HG03064 (cell line): ENCODE measurements at regions not wholly inside any gene's neighbourhood (a gene's known extent, or its start where the extent isn't known, plus 50 kb on each side); places are given as distances from the start of the nearest gene placed in this dataset.
"Not testable (repeated sequence)": the region's sequence is repeated elsewhere in the genome, so short reads cannot be mapped to it uniquely, and the experiment has no call there.

Source experiments
- ATAC-seq: cut with Tn5 transposase; IDR thresholded peaks from one replicate; pipeline ENCODE4 v1.9.1; 2021; ENCODE audit warnings: low read depth; ENCODE audit not compliant: unreplicated experiment

- ATAC-seq, result no peak
These were observed 395.1 kb upstream of the SASH1 start for GRCh38 chr6:147947521-147947920.

DNA sequence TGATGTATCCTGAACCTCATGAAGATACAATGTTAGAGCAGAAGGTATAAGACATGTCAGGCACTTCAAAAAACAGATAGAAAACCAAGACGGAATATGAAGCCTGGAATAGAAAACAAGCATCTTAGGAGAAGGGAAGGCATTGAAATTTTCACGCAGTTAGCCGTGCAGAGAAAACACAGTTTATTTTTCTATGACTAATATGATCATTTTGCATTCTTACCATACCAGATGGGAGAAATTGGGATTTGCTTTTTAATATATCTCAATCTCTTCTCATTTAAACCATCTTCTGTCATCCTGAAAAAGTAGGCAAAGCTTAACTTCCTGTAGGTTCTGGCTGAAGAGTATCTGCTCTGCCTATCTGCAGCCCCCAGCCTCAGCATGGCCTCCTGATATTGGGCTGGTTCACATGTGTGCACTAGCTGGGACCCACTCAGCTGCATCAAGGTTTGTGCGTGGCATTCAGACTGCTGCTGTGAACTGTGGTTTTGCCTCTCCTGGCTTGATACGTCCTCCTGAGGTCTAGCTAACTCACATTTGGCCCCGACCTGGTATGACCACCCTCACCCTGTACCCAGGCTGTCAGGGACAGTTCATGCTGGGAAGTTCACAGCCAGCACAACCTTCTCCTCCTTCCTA is 392.5 kb upstream of the SASH1 start:
- ATAC-seq, result no peak

GRCh38 chr6:147950623-147950987 is 392.0 kb upstream of the SASH1 start:
- no peak for ATAC-seq

DNA sequence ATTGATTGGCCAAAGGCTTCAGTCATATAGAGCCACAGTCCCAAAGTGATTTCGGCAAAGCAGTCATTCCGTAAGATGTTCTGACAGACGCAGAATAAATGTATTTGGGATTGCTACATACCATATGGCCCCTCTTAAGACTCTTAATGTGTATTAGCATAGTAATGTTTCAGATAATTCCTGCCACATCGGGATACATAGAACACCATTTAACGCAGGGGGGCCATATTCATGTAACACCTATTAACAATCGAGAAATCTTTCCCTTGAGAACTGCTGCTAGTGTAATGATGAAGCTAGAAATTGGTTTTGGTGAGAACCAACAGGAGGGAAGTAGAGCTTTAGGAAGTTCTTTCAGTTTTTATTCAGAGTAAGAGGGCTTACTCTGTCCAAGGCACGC is 390.9 kb upstream of the SASH1 start:
- no peak for ATAC-seq

GRCh38 chr6:147954938-147955337 is 387.7 kb upstream of the SASH1 start:
- no peak for ATAC-seq

DNA sequence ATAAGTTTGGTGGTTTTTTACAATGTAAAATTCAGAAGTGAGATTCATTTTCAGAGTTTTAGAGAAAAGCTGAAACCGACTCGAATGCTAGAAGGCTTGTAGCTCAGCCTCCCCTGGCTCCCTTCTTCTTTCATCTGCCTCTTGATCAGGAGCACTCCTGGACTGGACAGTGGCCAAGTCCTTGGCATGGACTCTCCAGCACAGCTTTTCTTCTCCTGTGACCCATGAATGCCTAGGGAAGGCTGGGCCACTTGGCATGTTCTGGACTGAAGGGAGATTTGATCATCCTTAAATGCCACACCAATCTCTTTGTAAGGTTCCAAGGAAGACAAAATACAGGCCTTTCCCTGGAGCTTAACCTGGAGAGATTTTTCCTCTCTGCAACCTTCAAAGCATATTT is 384.0 kb upstream of the SASH1 start:
- no peak for ATAC-seq

DNA sequence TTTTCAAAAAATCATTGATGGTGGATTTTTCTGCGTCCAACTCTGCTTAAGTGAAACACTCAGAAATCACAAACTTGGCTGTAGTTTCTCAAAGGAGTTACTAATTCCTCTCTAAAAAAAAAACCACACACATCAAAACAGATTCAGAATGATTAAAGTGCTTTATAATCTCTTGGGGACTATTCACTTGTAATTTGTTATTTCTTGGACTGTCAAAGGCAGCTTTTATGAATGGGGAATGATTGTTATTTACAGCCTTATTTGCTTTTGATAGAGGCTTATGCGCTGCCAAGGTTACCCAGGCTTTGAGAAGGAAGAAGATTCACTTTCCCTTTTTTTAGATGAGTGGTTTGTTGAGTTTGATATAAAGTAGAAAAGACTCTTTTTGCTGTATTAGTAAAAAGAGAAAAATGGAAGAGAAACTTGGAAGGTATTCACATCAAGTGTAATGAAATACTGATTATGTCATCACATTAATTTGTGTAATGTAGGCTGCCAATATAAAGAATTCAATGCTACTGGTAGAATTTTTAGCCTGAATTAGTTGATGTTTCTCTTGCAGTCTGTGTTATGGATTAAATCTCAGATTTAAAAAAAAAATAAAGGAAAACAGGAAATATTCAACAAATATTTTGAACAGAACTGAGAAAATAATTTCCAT is 381.0 kb upstream of the SASH1 start:
- ATAC-seq, result no peak

- not testable (repeated sequence) for ATAC-seq
These were observed 377.2 kb upstream of the SASH1 start for GRCh38 chr6:147965448-147965847.

GRCh38 chr6:147970970-147971369 is 371.7 kb upstream of the SASH1 start:
- ATAC-seq, result no peak

DNA sequence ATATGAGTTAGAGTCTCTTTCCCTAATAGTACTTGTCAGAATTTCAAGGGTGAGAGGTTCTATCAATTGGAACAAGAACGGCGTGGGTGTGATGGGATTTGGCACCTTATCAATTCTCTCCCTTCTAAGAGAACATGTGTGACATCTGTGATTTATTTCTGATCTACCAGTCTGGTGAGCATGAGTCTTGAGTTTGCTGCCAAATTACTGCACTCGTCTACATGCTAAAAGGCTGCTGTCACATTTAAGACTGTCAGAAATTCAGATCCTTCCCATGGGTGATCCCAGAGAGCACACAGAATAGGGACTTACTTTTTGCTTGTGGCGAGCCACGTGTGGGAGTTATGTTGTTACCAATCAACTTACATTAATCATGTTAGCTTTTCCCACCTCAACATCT is 370.2 kb upstream of the SASH1 start:
- no peak for ATAC-seq

- no peak for ATAC-seq
These were observed 368.8 kb upstream of the SASH1 start for GRCh38 chr6:147973806-147974205.

DNA sequence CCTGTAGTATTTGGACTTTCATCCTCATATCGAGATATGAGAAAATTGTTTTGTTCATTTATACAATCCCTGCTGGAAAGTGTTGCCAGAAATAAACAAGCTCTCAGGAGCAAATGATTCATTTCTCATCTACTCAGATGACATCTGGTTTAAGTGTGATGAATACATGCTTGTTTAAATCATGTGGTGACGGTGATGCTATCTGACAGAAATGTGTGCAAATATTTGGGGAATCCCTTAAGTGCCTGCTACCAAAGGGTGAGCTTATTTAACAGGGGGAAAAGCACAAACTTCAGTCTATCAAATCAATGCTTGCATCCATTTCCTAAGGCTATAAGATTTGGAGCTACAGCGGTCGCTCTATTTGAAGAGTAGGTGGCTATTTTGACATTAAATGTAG is 368.3 kb upstream of the SASH1 start:
- no peak for ATAC-seq

DNA sequence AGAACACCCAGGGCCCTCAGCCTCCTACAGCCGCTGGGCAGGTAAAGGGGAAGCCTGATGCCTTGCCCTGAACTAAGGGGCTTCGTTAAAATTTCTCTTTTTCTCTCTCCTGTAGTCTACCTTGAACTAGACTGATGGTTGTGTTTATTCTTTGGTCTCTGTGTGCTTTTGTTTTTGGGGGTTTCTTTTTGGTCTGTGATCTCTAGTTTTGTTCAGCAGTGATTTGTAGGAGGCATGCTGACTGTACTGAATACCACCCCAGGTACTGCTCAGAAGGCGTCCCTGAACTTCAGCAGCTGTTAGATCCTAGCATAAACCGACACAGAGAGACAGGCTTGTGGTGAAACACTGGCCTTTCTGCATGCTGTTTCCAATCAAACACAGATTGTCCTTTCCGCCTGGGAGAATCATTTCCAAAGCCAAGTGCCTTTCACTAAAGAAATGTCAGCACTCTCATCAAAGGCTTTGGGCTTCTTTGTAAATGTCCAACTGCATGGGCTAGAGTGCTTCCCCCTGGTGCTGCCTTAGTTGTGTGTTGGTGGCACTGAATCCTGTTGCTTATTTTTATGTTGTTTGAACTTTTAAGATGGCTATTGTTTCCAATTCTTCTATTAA is 364.7 kb upstream of the SASH1 start:
- ATAC-seq, result no peak

DNA sequence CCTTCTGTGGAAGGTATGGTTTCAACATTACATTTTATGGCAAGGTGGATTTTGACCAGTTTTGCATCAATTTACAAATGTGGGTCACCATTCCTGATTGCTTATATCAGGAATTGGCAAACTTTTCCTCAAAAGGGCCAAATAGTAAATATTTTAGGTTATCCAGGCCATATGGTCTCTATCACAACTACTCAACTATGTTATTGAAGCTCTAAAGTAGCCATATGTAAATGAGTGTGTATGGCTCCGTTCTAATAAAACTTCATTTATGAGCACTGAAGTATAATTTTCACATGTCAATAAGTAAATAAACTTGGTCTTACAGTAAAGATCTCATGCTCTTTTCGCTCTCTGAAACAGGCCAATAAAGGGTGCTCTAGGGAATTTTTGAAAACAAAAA is 362.7 kb upstream of the SASH1 start:
- ATAC-seq, result no peak

- ATAC-seq, result no peak
These were observed 358.9 kb upstream of the SASH1 start for GRCh38 chr6:147983581-147984366.

GRCh38 chr6:147986846-147987245 is 355.8 kb upstream of the SASH1 start:
- no peak for ATAC-seq

- ATAC-seq, result no peak
These were observed 352.5 kb upstream of the SASH1 start for GRCh38 chr6:147990159-147990558.

- ATAC-seq, result no peak
These were observed 350.7 kb upstream of the SASH1 start for GRCh38 chr6:147991961-147992360.

GRCh38 chr6:147999001-147999540 is 343.6 kb upstream of the SASH1 start:
- no peak for ATAC-seq

DNA sequence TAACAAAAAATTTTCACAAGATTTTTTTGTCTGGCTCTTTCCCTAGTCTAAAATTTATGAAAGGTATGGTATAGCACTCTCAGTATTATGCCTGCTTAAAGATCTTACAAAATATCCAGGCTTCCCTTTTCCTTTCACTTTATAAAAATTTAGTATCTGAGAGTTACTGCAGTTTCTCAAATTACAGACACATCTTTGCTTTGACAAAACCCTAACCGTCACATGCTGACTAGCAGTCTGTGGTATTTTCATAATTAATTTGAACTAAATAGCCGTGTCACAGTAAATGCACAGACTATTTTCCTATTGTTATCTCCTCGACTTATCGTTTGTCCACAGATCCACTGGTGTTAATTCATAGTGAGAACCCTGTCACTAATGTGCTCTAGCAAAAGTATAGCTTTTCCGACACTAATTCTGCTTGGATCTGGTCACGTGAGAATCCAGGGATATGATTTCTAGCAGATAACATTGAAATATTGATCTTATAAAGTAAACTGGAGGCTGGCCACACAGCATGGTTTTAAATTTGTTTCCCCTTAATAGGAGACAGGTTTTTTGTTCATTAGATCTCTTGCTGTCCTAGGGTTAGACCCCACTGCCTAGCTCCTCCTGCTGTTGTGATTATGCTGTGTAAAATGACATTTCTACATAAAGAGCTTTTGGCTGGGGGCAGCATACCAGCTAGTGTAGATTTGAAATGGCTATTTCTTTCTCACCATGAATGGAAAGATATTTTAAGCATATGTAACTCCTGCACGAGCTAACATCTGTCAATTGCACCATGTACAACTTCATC is 340.6 kb upstream of the SASH1 start:
- no peak for ATAC-seq
